NT2/D1 (cell line): ENCODE measurements at regions not wholly inside any gene's neighbourhood (a gene's known extent, or its start where the extent isn't known, plus 50 kb on each side); places are given as distances from the start of the nearest gene placed in this dataset.

Experiments used
- SUZ12 ChIP-seq: IDR thresholded peaks from 2 replicates; pipeline ENCODE4 v1.6.1; 2011; ENCODE audit not compliant: insufficient read length, insufficient read depth; ENCODE audit errors: extremely low read depth
- YY1 ChIP-seq: IDR thresholded peaks from 2 replicates; pipeline ENCODE4 v1.6.1; 2011; ENCODE audit not compliant: insufficient read length, insufficient read depth
- ZNF274 ChIP-seq: IDR thresholded peaks from 2 replicates; pipeline ENCODE4 v1.6.1; 2011; ENCODE audit warnings: mild to moderate bottlenecking, low read depth, low read length

DNA sequence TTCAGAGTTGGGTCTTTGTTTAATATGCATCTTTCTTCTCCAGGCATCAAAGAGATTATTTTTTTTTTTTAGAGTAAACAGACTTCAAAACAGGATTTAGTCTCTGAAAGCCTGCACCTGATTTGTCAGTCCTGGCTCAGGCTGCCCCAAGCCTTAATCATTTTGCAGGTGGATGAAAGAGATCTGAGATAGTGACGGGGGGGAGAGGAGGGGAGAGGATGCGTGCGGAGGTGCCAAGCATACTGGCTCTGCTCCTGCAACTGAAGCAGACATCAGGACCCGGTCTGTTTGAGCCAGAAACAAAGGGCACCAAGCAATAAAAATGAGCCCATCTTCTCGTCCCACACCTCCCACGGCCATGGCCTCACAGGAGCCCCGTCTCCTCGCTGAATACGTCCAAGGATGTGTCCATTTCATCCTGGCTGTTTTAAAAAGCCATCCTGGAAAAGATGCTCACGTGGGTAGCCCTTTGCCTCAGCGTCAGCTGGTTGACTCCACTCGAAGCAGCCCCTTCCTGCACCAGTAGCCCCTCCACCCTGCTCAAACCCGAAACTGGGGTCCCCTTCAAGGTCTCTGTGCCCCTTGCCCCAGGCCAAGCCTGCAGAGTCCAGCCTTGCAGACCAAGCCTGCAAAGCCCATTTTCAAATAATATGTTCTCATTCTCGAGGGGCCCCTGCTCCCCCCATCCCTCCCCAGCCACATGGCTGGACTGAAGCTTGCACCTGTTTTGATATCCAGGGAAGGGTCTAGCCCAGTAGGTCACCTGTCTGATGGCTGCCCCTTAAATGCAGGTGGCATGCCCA is 84.8 kb upstream of the TNRC6C start:
- TF ChIP-seq SUZ12 (no peak), YY1 (no peak), ZNF274 (no peak)
